HG02642 (cell line): ENCODE measurements at regions not wholly inside any gene's neighbourhood (a gene's known extent, or its start where the extent isn't known, plus 50 kb on each side); places are given as distances from the start of the nearest gene placed in this dataset.

Source experiments
- ATAC-seq: cut with Tn5 transposase; IDR thresholded peaks from one replicate; pipeline ENCODE4 v1.9.1; 2021; ENCODE audit warnings: mild to moderate bottlenecking; ENCODE audit not compliant: unreplicated experiment, poor library complexity

DNA sequence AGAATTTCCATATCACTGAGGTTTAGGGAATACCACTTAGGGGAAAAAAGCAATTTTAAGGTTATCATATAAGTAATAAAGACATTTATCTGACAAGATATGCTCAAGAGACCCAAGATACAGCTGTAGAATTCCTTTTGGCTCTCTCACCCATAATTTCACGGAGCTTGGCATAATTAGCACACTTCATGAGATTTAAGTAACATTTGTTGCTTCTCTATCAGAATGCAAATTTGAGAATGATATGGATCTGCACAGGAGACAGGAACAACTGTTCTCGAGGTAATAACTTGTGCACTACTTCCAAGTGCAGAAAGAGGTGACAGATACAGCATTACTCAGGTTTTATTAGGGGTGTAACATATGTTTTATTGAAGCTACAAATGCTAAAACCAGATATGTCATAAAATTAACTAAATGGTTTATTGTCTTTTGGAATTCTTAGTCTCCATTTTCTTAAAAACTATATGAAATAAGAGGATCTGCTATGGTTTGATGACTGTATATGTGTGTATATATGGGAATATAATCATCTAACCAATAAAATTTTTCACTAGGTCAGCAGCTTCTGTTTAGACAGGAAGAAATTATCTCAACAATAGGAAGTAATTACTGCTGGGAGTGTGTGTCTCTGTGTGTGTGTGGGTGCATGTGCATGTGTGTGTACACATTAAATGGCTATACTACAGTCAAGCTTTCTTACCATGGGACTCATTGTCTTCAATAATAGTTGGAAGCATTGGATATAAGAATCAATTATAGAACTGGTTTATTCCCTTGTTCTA, 401.3 kb downstream of the PCDH17 start:
- no peak for ATAC-seq

DNA sequence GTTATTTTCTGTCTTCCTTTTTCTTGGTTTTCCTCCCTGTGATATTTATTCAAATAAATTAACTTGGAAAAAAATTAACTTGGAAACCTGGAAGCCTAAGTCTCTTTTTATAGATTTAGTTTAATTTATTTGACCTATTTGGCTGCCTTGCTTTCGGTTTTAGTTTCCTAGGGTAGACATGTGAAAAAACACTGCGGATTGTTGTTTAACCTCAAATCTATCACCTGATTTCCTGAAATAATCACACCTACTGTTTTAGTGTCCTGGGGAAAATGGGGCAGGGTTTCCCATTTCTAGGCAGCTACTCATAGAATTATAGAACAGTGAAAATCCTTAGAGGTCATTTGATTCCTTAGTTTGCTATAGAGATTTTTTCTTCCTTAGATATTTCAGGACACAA, 412.4 kb downstream of the PCDH17 start:
- no peak for ATAC-seq

DNA sequence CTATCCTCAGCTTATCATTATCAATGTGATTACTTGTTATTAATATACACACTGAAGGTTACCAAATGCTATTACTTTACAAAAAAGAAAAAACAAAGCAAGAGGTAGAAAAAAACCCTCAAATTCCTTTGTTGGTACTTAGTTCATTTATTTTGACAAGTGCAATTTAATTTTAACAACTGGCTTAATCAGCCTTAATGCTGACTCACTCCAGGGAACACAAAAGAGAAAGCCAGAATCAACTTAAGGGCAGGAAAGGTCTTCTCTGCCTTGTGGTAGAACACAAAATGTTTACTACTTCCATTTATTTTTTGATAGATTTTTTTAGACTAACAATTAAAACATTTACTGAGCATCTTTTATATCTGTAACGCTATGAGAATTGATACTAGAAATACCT, 417.1 kb downstream of the PCDH17 start:
- no peak for ATAC-seq

DNA sequence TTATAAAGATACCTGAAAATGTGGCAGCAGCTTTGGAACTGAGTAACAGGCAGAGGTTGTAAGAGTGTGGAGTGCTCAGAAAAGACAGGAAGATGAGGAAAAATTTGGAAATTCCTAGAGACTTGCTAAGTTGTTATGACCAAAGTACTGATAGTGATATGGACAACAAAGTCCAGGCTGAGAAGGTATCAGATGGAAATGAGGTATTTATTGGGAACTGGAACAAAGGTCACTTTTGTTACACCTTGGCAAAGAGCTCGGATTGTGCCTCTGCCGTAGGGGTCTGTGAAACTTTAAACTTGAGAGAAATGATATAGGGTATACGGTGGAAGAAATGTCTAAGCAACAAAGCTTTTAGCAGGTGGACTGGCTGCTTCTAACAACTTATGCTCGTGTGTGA, 419.9 kb downstream of the PCDH17 start:
- ATAC-seq = no peak

DNA sequence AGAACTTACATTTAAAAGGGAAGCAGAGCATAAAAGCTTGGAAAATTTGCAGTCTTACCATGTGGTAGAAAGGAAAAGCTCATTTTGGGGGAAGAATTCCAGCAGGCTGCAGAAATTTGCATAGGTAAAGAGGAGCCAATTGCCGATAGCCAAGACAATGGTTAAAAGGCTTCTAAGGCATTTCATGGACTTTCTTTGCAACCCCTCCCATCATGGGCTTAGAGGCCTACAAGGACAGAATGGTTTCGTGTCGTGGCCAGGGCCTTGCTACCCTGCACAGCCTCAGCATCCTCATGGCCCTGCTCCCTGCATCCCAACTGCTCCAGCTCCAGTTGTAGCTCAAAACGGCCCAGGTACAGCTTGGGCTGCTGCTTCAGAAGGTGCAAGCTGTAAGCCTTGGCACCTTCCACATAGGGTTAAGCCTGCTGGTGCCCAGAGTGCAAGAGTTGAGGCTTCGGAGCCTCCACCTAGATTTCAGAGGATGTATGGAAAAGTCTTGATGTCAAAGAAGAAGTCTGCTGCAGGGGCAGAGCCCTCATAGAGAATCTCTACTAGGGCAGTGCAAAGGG, 420.3 kb downstream of the PCDH17 start:
- no peak for ATAC-seq

DNA sequence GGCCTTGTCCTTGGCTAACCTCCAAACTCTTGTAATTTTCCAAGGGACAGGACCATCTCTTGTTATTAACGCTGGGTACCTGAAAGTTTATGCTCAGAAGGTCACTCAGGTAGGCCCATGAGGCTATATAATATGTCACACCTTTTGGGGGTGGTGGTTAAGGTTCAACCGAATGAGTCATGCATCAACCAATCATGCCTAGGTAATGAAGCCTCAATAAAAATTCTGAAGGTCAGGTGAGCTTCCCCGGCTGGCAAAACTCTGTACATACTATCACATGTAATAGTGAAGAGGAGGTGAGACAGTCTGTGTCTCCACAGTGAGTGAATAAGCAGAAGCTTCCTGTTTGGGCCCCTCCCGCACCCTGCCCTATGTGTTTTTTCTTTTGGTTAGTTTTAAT, 424.9 kb downstream of the PCDH17 start:
- ATAC-seq = no peak

DNA sequence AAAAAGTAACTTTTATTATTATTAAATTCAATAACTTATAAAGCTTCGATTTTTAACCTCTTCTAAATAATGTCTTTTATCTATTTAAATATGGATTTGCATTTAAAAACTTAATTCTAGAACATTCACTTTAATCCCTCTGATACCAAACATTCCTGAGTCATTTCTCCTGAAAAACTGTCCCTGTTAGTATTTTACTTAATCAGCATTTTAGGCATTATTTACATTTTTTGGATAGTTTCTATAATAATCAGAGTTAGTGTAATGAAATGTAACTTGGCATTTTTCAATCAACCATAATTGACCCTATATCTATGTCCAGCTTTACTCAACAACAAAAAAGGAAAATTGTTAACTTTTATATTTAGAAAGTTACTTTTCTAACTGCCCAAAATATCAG, 428.1 kb downstream of the PCDH17 start:
- no peak for ATAC-seq

DNA sequence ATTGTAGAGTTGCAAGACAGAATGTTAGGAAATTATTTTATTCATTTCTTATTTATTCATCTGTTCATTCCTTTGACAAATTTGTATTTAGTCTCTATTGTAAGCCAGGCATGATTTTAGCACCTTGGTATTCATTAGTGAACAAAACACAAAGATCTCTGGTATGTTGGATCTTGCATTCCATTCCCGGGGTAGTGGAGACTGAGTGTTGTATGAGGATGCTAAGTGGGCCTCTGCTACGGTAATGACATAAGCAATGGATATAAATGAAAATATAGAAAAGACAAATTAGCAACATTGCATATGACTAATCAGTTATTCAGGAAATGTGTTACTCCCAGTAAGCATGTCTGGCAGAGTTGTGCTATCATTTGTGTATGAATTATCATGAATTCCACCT, 449.3 kb downstream of the PCDH17 start:
- ATAC-seq = no peak

DNA sequence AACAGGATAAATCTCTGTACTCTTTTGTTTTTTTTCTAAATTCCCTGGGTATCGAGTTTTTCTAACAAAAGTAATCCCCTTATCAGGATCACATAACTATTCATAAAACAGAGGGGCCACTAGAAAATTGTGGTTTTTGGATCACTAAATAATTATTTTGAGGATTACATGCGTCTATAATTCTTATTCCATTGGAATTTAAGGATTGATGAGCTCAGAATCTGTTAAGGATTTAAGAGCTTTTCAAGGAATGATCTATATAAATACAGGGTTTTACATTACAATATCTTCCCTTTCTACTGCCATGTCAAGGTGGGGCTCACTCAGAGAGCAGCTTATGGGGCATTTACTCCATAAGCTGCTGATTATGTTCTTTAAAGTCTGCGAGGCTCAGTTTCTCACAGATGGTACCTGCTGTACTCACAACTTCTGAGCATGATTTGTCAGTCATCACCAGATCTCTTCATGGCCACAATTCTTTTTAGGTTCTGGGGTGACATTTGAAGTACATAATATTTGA, 449.8 kb downstream of the PCDH17 start:
- ATAC-seq = no peak

DNA sequence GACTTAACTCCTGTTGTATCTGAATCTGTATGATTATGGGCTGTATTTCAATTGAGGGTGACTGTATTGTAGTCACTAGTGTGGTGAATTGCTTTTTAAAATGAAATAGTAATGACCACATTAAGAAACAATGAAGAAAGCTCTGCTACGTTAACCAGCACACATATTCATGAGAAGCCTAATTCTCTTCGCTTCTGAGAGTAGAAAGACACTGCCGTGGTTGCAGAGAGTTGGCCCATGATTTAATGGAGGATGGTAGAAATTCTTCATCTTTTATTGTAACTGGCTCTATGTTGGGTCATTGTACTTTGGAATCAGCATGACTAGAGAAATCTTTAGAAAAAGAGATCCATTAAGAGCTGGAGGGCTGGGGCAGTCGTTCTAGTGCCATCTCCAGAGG, 451.5 kb downstream of the PCDH17 start:
- ATAC-seq = no peak

DNA sequence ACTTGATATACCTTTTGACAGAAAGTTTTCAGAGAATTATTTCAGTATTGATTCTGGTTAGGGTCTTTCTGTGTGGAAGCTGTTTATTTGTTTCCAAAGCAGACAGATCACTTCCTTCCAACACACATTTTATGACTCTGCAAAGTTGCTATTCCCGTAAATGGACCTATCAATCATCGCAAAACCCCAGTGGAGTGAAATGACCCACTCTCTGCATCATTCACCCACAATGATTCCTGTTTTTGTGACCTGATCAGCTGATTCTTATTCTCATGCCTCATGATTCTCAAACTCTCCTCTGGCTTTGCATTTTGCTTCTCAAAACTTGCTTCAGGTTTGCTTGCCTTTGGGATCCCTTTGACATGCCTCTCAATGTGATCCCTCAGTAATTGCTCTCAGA, 453.7 kb downstream of the PCDH17 start:
- no peak for ATAC-seq

DNA sequence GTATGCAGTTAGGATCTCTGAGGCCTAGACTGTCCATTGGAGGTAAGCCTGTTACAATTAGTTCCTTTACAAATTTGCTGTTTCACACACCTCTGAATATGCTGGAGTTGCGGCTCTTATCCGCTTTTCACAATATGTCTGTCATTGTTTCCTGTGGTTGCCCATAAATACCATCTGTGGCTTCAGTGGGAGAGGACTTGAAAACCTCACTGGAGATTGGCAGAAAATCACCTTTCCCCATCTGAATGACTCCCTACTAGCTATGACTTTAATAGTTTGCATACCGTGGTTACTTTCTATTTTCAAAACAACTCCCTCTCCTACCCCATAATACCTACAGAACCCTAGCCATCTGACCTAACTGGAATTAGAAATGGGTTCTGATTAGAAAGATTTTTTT, 454.3 kb downstream of the PCDH17 start:
- ATAC-seq = no peak

DNA sequence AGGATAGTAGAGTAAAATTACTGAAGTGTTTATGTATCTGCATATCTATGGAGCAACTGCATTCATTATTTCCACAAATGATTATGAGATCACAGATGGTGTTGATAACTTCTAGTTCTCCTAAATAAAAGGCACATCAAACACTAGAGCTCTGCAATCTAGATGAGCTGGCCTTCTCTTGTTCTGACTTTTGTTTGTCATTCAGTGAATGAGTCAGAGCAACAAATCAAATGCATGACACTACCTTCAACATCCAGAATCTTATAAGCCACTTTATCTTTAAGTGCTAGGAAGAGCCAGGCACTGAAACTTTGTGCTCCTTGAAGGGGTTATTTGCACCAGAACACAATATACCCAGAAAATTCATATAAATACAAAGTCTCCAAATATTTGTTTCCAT, 456.0 kb downstream of the PCDH17 start:
- no peak for ATAC-seq

DNA sequence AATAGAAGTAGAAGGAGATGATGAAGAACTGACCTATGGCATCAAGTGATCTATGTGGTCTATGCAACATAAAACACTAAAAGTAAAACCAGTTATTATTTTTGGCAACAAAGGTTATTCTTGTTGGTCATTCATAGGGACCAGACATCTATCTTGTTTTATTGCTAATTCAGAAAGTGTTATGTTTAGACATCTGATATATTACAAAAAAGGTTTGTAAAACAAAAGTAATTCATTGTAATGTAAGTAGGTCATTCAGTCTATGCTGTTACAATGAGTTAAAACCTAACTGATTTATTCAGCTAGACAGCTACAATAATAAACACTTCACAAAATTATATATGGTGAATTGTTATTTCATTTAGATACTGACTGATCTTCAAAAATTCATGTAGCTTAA, 461.9 kb downstream of the PCDH17 start:
- ATAC-seq = no peak

DNA sequence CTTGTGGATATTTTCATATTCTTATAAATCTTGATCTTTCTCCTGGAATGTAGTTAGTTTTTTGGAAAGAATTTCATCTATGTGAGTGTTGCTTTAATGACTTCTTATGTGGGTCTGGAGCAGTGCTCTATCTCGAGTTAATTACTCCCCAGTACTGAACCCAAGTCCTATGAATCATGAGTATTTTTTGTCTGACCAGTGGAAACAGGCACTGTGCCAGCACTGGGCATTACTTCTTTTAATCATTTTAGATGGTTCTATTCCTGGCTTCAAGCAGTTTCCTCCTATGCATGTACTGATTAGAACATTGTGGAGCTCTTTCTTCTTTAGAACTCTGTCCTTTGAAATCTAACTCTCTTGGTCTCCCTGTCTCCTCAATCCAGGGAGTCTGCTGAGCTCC, 466.3 kb downstream of the PCDH17 start:
- ATAC-seq = no peak

DNA sequence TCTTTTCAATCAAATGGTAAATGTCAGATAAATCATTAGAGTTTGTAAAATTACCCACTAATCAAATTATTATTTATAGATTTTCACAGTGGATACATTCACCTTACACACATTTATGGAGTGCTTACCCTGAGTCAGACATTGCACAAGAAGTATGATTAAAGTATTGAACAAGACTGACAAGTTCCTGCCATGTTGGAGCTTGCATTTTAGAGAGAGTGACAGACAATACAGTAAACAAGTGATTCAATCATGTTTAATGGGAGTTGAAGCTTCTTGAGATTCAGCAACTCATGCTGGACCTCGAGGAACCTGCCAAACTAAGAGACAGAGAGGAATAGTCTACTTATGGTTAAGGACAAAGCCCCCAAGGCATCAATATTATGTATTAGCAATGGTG, 487.8 kb downstream of the PCDH17 start:
- no peak for ATAC-seq

DNA sequence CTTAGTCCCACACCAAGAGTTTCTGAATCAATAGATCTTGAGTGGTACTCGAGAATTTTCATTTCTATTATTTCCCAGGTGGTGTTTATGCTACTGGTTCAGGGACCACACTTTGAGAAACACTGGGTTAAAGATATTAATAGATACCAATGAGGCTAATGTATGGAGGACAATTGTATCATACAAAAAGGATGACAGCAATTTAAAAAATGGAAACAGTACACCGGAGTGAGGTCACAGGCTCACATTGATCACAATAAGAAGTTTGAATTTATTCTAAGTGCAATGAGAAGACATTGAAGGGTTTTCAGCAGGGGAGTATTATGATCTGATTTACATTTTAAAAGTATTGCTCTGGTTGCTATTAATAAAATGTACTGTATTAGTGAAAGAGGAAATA, 488.3 kb downstream of the PCDH17 start:
- no peak for ATAC-seq

DNA sequence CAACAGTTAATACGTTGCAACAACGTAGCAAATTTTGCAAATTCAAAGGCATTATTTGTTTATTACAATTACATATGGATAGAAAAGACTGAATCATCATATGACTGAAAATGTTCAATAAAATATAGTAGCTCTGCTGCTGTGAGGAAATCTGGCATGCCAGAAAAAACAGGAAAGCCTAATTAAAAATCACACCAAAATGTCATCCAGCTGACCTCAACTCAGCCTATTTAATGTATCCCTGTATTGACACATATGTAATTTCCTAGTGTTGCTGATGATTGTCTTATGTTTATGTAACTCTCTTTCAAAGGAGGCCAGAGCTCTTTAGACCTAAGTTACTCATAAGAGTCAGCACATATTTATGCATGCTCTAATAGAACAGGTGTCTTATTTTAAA, 495.0 kb downstream of the PCDH17 start:
- ATAC-seq = no peak

DNA sequence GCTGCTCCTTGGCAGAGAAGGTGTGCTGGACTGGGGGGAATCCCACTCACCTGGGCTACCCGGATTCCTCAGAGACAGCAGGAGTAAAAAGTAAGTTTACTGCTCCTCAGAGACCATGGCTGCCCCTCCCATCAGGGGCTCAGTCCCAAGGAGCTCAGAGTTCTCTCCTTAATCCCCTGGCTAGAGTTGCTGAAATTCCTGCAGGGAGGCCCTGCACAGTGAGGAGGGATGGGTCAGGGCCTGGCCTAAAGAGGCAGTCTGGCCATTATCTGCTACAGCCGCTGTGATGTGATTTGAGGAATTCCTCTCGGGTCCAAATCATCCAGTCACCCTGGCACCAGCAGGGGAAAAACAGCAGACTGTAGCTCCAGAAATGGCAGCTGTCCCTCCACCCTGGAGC, 502.5 kb downstream of the PCDH17 start:
- no peak for ATAC-seq

DNA sequence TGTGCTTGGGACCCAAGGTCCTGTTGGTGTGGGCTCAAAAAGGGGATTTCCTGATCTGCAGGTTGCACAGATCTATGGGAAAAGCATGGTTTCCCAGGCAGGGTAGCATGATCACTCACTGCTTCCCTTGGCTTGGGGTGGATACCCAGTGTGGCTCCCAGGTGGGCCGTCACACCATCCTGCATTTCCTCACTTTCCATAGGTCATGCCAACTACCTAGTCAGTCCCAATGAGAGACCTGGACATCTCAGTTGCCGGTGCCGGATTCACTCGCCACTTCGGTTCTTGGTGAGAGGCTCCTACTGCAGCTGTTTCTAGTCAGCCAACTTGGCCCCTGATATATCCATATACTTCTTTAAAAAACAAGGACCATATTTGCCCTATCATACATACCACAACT, 503.0 kb downstream of the PCDH17 start:
- no peak for ATAC-seq

DNA sequence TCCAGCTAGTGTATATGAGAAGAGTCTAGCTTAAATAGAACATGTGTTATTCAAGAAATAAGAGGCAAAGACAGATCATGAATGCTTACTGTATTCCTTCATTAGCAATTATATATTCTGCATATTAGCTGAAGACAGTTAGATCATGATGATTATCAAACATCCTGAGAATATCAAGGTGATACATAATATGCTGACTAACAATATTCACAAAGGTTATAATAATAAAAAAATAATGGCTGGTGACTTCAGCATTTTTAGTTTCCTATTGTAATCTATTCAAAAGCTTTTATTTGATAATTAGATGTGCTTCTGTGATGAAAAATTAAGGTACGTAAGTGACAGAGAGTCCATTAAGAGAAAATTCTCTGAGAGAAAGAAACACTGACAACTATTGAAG, 511.4 kb downstream of the PCDH17 start:
- no peak for ATAC-seq

DNA sequence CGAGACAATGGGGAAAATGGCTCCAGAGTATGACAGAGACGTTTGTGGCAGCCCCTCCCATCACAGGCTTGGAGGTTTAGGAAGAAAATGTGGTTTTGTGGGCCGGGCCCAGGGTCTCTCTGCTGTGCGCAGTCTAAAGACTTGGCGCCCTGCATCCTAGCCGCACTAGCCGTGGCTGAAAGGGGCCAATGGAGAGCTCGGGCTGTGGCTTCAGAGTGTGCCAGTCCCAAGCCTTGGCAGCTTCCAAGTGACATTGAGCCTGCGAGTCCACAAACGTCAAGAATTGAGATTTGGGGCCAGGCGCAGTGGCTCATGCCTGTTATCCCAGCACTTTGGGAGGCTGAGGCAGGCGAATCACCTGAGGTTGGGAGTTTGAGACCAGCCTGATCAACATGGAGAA, 513.1 kb downstream of the PCDH17 start:
- no peak for ATAC-seq
